ENCODE measurements at regions not wholly inside any gene's neighbourhood (a gene's known extent, or its start where the extent isn't known, plus 50 kb on each side); places are given as distances from the start of the nearest gene placed in this dataset.
"Not testable (repeated sequence)": the region's sequence is repeated elsewhere in the genome, so short reads cannot be mapped to it uniquely, and the experiment has no call there.

GRCh38 chr5:159786901-159787691 lies 129.2 kb upstream of the ADRA1B start:
- no peak for DNase-seq (ENCODE audit: low spot score)

- DNase-seq (ENCODE audit: low spot score), result no peak
Measured at GRCh38 chr5:159787837-159788236, 128.4 kb upstream of the ADRA1B start.

- no peak for DNase-seq (ENCODE audit: low spot score)
Measured at GRCh38 chr5:159788835-159789331, 127.4 kb upstream of the ADRA1B start.

- DNase-seq (ENCODE audit: low spot score), result no peak
Measured at GRCh38 chr5:159792180-159792579, 124.1 kb upstream of the ADRA1B start.

GRCh38 chr5:159797261-159797970 lies 118.9 kb upstream of the ADRA1B start:
- DNase-seq (ENCODE audit: low spot score), result no peak

GRCh38 chr5:159799701-159800100 lies 116.6 kb upstream of the ADRA1B start:
- DNase-seq (ENCODE audit: low spot score), result no peak

GRCh38 chr5:159800131-159800840 lies 116.0 kb upstream of the ADRA1B start:
- no peak for DNase-seq (ENCODE audit: low spot score)

GRCh38 chr5:159801303-159801702 lies 115.0 kb upstream of the ADRA1B start:
- no peak for DNase-seq (ENCODE audit: low spot score)

GRCh38 chr5:159802661-159803060 lies 113.6 kb upstream of the ADRA1B start:
- no peak for DNase-seq (ENCODE audit: low spot score)

- no peak for DNase-seq (ENCODE audit: low spot score)
Measured at GRCh38 chr5:159804121-159804520, 112.2 kb upstream of the ADRA1B start.

- no peak for DNase-seq (ENCODE audit: low spot score)
Measured at GRCh38 chr5:159805021-159805420, 111.3 kb upstream of the ADRA1B start.

GRCh38 chr5:159807135-159807534 lies 109.1 kb upstream of the ADRA1B start:
- DNase-seq (ENCODE audit: low spot score), result not testable (repeated sequence)

- DNase-seq (ENCODE audit: low spot score), result no peak
Measured at GRCh38 chr5:159807586-159807985, 108.7 kb upstream of the ADRA1B start.

- DNase-seq (ENCODE audit: low spot score), result no peak
Measured at GRCh38 chr5:159811712-159812111, 104.6 kb upstream of the ADRA1B start.

- not testable (repeated sequence) for DNase-seq (ENCODE audit: low spot score)
Measured at GRCh38 chr5:159812759-159813158, 103.5 kb upstream of the ADRA1B start.

GRCh38 chr5:159814222-159814621 lies 102.1 kb upstream of the ADRA1B start:
- no peak for DNase-seq (ENCODE audit: low spot score)

- DNase-seq (ENCODE audit: low spot score), result no peak
Measured at GRCh38 chr5:159814805-159815585, 101.3 kb upstream of the ADRA1B start.

- no peak for DNase-seq (ENCODE audit: low spot score)
Measured at GRCh38 chr5:159817262-159818029, 98.8 kb upstream of the ADRA1B start.

GRCh38 chr5:159819591-159820411 lies 96.5 kb upstream of the ADRA1B start:
- DNase-seq (ENCODE audit: low spot score), result no peak

GRCh38 chr5:159820692-159821091 lies 95.6 kb upstream of the ADRA1B start:
- no peak for DNase-seq (ENCODE audit: low spot score)

Measured in hepatic stellate cell (primary cell).